Activated T-cell treated with anti-CD3 and anti-CD28 coated beads for 48 hours (primary cell): ENCODE measurements at regions not wholly inside any gene's neighbourhood (a gene's known extent, or its start where the extent isn't known, plus 50 kb on each side); places are given as distances from the start of the nearest gene placed in this dataset.
"Not testable (repeated sequence)": the region's sequence is repeated elsewhere in the genome, so short reads cannot be mapped to it uniquely, and the experiment has no call there.

ENCODE experiments used
- DNase-seq: peaks from one replicate; pipeline ENCODE4 v3.0.0-alpha.2; 2020; ENCODE audit warnings: low read depth

DNA sequence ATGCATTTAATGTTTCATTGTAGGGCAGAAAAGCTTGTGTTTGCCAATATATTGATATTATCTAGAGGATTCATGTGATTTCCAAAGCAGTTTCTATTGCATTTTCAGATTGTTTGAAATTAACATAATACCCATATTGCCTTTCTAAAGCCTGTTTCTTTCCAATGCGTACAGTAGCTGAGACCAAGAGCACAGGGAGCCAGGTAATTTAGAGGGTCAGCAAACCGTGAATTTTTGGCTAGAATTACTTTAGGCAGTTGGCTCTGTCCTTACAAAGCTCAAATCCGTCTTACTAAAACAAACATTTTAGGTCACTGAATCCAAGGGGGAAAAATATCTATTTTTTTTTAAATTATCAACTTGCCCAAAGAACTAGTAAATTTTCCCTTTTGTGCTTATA lies 604.9 kb upstream of the ADARB2 start:
- DNase-seq, result no peak

DNA sequence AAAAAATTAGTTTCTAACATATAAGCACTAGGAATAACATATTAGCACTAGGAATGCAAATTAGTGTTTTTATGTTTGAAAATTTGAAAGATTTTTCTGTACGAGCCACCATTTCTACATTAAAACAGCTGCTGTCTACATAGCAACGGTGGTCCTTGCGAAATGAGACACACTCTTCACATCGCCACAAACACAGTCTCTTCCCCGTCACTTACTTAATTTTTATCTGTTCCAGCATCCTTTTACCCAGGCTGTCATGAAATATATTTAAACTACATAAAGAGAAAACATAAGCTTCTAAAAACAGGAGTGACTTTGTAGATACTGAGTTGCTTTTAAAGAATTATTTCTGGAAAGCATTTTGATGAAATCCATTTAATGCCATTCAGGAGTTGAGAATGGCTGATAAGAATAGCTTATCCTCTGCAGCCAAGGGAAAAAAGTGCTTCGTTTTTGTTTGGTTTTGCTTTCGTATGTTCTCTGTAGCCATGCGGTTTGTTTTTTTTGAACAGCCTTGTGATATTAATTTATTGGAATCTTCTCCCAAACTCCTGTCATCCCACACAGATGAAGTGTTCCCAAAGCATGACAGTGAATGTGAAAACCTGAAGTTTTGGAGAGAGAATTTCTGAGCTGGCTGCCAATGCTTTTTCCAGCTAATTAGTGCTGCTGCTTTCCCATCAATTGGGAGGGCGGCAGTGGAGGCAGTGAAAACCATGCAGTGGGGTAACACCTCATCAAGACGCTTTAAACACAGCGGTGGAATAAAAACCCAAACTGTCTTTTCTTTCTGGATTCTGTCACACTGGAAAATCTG lies 603.7 kb upstream of the ADARB2 start:
- no peak for DNase-seq

DNA sequence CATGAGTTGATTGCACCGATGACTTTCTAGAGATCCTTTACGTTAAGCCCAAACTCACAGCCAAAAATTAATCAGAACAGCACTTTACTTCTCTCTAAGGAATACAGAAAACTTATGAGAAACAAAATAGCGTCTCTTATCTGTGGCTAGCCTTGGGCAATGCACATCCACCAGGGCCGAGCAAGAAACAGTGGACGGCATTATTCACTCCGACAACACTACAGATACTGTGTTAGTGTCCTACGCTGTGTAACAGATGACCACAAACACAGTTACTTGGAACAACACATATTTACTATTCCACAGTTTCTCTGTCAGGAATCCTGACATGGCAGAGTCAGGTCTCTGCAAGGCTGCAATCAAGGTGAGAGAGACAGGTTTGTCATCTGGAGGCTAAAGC lies 598.3 kb upstream of the ADARB2 start:
- DNase-seq, result no peak

DNA sequence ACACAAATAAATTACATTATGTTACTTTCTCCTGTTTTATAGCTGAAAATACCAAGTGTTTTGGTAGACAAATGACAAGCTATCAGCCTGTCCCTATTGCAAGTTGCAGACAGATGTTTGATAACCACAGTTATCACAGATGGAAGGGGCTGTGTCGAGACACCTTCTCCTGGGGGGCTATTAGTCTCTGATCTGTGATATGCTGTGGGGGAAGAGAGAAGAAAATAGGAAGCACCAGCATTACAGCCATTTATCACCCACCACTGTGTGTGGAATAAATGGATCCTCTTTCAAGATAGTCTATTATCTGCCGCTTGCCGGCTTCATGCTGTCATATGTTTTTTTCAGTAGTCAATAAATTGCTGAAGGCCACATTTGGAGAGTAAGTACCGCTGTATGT lies 597.2 kb upstream of the ADARB2 start:
- DNase-seq, result no peak

DNA sequence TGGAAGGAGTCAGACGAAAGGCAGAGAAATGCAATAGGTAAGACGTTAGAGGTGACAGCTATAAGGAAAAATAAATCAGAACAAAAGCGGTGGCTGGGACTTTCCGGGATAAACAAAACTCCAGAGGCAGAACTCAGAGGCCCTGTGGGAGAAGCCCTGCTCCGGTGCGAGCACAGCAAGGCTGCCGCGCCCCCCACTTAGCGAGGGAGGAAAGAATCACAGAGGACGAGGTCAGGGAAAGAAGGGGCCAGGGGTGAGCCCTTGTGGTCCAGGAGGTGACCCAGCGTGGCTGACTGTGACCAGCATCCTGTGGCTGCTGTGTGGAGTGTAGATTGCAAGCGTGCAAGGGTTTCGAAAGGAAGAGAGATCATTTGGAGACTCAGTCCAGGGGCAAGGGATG lies 591.8 kb upstream of the ADARB2 start:
- no peak for DNase-seq

DNA sequence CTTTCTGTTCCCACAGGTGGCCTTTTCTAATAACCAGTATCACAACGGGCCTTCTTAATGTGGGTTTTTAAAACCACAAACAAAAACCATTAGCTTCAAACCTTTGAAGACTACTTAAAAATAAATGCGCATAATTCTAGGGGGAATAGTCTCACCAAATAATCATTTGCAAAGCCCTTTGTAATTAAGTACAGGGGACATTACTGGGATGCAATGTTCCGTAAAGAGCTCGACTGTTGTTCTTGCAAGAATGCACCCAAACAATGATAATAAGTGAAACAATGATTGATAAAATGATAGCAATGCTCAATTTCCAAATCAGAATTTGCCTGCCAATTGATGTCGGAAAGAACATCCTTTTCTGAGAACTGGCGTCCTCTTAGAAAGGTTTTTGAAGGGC lies 589.1 kb upstream of the ADARB2 start:
- no peak for DNase-seq

DNA sequence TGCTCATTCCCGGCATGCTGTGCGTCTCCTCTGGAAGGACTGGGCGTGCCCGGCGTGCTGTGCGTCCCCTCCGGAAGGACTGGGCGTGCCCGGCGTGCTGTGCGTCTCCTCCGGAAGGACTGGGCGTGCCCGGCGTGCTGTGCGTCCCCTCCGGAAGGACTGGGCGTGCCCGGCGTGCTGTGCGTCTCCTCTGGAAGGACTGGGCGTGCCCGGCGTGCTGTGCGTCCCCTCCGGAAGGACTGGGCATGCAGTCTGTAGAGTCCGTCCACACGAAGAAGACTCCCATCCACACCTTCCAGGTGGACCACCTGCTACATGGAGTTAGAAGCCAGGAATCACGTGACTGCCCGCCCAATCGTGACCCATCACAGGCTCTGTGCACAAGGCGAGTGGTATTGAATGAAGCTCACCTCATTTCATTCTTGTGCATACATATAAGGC lies 577.7 kb upstream of the ADARB2 start:
- not testable (repeated sequence) for DNase-seq

DNA sequence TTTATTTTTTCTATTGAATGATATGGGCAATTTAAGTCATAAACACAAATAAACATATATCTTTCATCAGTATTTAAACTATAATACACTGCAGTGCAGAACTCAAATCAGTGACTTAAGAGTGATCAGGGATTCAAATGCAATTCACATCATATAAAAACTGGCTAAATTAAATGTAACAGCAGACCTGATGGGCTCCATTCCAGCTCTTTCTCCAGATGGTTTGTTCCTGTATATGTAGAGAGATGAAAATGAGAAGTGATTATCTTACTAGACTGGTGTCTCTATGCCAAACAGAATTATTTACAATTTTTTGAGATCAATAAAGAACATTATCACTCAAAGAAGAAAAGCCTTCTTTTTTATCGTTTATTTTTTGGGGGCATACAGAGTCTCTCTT lies 568.8 kb upstream of the ADARB2 start:
- DNase-seq, result no peak

DNA sequence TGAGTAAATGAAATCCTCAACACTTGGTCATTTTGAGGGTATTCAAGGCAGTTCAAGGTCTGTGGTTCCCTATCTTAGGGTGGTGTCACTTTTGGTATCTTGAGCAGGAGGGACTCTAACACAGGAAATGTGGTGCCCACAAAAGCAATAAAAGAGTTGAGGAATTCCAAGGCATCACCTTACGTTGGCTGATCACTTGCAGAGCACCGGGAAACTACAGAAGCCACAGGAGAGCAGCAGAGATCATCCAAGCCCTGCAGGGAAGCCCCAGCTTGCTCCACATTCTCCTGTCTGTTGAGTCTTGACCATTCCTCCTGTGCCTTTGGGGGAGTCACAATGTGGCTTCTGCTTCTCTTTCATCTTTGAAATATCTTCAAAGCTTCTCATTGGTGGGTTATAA lies 565.8 kb upstream of the ADARB2 start:
- DNase-seq, result no peak

DNA sequence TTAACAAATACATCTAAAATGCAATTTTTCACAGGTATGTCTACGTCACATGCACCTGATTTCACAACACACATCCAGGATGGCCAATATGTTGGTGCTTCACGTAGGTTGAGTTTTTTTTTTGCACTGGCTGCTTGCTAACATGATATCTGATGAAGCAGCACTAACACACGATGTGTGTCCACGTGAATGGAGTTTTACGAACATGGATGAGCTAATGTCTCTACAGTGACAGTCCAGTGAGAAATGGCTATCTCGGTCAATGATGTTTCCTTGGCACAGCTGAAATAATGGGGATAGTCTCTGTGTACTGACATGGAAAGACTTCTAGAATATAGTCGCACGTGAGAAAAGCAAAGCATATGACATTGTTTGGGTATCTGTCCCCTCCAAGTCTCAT lies 563.9 kb upstream of the ADARB2 start:
- DNase-seq, result no peak

DNA sequence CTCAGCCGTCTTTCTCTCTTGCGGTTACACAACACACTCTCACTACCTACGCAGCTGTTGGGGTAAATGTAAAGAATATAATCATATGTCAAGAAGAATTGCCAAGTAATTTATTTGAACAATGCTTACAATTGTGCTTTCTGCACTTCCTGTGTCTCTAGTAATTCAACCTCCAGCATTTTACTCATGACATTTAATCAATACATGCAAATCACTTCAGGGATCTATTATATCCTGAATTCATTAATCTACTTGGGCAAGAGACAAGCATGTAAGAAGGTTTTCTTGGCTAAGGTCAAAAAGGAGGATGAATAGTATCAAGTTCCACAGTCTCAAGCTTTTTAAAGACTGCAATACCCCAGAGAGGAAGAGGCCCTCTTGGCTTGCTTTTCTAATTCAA lies 562.9 kb upstream of the ADARB2 start:
- DNase-seq, result no peak

DNA sequence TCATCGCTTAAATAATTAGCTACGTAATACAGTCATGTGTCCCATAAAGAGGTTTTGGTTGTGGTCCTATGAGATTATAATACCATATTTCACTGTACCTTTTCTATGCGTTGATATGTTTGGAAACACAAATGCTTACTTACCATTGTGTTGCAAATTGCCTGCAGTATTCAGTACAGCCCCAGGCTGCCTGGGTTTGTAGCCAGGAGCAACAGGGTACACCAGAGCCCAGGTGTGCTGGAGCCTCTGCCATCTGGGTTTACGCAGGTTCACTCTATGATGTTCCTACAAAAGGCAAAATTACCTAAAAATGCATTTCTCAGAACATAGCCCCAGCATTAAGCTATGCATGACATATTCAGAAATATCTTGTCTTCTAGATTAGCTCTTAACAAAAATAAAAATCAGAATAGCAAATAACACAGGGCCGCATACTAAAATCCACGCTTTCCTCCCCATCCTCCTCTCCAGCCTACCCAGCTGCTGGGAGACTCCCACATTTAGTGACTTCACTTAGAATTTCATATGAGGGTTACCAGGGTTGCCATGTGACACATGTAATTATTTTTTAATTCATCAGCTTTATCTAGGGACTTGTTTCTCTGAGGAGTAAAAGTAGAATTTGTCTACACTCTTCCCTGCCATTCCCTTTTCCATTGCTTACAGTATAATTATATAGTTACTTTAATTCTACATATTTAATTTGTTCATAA lies 559.0 kb upstream of the ADARB2 start:
- DNase-seq, result no peak

DNA sequence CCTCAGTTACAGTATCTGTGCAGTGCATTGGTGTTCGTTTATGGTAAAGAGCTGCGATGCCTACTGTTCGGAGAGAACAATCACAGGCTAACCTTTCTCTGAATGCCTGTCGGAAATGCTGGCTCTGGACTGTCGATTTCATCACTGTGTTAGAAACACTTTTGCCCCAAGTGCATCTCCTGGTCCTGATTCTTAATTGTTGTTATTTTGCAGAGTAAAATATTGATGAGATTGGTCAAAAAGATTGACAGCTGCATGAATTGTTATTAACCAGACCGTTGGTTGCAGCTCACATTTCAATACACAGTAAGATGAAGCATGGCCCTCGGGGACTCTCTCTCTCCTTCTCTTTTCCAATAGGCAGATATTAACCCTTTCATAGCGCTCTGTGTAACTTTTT lies 557.4 kb upstream of the ADARB2 start:
- no peak for DNase-seq

DNA sequence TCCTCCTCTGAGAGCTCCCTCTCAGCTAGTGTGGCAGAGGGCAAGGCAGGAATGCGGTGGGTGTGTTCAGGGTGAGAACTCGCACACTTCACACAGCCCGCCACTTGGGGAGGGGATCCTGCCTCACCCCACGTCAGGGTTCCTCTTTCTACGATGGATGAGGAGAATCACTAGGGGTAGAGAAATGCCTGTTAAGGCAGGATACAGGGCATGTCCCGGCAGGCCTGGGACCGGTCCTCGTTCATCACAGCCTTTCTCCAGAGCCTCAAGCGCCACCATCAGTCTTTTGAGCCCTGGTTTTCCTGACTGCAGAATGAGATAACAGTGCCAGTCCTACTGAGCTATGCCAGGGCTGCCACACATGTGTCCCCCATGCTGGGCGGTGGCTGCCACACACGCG lies 546.7 kb upstream of the ADARB2 start:
- DNase-seq, result no peak

DNA sequence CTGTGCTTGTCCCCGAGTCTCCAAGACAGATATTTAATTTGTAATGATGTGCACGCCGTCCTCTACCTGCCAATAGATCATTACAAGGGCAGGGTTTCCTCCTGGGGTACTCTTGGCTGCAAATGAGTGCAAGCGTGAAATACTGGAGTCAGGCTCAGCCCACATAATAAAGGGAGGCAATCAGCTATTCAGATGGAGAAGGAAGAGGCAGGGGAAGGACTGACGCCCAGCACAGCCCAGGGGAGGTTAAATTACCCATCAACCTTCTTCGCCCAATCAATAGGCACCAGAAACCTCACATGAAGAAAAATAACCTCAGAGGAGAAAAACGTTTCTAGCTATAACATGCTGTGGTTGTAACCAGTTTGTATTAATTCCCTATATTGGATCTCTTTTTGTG lies 544.9 kb upstream of the ADARB2 start:
- no peak for DNase-seq

DNA sequence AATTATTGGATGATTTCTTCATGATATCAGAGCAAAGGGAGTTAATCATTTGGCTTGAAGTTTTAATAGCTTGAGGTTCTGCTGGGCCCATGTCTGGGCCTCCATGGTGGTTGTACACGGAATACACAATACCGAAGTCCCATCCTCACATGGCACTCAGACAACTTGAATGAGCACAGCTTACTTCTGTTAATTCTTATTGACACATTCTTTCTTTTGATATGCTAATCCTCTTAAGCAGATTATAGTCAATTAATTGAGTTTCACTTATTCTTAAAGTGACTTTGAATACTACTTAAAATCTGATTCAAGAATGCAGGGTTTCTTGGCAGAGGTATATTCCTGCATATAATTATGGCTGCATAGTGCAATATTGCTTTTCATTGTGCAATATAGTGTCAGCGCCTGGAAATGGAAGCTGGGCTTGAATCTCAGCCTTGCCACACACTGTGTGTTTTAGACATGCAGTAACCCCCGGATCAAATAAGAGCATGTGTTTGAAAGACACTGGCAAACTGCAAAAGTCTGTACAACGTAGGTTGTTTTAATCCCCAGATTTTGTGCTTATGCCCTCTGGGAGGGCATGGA lies 543.5 kb upstream of the ADARB2 start:
- no peak for DNase-seq

DNA sequence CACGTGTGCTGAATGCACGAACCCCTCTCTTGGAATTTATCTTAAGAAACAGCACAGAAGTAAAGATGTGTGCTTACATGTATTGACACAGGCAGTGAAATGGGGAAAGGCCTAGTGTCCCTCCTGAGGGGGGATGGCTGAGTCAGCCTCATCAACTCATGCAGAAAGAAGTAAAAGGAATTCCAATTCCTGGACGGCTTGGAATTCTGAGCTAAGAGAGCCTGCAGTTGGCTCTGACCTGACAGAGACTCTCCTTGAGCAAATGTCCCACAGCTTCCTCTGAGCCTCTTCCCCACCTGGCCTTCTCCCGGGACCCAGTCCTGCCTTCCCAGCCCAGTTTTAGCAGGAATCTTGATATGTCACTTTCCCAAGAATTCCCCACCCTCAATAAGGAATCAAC lies 542.4 kb upstream of the ADARB2 start:
- DNase-seq, result no peak

DNA sequence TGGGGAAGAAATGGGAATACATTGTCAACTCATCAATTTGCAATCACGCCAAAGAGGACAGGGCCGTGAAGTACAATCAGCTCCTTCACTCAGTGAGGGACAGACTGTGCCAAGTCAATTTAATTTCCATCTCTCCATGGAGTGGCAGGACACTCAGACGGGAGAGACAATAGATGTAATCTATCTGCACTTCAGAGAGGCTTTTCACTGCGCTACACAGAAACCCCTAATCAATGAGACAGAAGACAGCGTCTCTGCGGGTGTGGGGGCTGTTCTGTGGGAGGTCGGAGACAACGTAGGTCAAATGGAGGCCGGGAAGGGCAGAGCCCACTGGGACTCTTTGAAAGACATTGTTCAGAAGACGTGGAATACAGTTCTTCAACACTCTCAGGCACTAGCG lies 541.0 kb upstream of the ADARB2 start:
- DNase-seq, result no peak

DNA sequence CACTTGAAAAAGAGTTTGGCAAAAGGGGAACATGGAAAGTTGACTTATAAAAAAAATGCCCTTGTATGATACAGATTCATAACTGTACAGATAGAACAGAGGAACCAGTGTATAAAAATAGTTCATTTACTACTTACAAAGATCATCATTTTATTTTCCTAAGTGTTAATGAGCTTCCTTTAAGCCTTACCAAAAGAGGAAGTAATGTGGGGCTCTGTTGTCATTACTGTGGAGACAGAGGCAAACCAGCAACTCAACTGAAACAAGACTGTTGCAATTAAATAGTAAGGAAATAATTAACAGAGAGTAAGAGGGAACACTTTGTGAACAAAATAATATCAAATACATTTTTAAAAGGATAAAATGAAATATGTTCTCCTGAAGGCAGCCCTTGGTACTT lies 526.2 kb upstream of the ADARB2 start:
- DNase-seq, result no peak

DNA sequence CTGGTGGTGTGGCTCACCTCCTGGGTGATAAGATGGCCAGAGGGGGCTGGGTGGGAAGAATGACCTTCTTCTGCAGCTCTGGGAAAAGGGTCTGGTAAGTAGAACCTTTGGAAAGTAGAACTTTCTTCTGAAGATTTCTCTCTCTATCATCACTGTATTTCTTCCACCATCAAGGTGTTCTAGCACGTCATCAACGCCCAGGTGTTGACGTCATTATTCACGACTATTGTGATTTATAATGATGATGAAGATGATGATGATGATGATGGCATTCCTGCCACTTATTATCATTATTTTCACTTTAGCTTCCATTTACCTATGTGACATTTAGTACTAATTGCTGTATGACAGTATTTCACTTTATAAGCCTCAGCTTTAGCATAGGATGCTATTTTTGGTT lies 525.6 kb upstream of the ADARB2 start:
- DNase-seq, result no peak

DNA sequence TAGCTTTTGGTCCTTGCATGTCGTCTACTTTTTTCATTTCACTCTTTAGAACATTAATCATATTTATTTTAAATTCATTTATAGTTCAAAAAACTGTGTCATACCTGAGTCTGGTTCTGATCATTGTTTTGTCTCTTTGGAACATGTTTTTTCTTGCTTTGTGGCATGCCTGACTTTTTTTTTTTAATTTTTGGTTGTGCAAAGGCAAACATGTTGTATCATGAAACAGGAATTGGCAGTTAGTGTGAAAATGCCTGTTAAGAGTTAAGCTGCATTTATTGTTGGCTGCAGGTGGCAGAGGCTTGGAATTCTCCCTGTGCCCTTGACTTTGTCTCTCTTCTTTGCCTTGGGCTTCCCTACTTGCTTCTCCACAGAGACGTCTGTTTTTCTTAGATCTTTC lies 525.0 kb upstream of the ADARB2 start:
- no peak for DNase-seq

DNA sequence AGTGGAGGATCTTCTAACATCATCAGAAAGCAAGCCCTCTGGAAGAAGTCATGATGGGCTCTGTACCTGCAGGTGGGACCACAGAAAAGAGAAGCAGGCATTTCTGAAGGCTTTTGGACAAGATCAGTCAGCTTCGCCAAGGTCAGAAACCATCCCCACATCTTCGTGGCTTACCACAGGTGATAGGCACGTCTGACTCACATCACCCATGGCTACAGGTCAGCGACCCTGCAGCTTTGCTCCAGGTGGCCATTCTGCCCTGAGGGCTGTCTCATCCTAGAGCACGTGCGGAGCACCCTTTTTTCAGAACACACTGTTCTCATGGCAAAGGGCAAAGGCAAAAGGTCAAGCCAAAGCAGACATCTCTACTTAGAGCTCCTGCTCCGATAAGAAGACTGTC lies 518.9 kb upstream of the ADARB2 start:
- DNase-seq, result no peak

DNA sequence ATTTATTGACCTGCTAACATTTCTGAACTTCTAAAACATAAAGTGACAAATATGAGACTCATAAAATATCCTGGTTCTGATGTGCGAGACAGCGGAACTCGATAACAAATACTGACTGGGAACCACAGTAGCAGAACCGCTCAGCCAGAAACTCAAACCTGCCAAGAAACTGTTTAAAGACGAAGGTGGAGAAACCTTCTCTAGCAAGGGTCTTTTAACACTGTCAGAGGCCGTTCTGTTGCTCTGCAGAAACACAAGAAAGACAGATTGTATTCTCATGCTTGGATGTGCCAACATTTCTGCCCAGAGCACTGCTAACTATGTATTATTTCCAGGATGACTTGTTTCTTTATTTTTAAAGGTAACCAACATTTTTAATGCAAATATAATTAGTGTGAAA lies 514.8 kb upstream of the ADARB2 start:
- no peak for DNase-seq
